MCF 10A (cell line): ENCODE measurements at regions not wholly inside any gene's neighbourhood (a gene's known extent, or its start where the extent isn't known, plus 50 kb on each side); places are given as distances from the start of the nearest gene placed in this dataset.

Source experiments
- BruUV-seq: library from RNA; stranded (reverse); fragments of 400-500 nt; replicated peaks from 2 replicates; lab custom pipeline; 2021; lab: Mats Ljungman, UMichigan
- CTCF ChIA-PET: fragments of 300-600 bp; sonication (Branson Sonifier 250); formaldehyde crosslinking; extraction: SDS; loops from one replicate; lab custom pipeline; 2021; ENCODE audit warnings: antibody characterized with exemption, inconsistent platforms; lab: Yijun Ruan, JAX
- POLR2A ChIA-PET: fragments of 300-600, 350-650 bp; sonication (Branson Sonifier 250); formaldehyde crosslinking; extraction: SDS; loops from one replicate; lab custom pipeline; 2020; ENCODE audit warnings: antibody characterized with exemption, inconsistent platforms; lab: Yijun Ruan, JAX
- DNase-seq: peaks from one replicate; pipeline ENCODE4 v3.0.0-alpha.2; 2018; ENCODE audit not compliant: unreplicated experiment
- H3K27ac Mint-ChIP-seq: one replicate; pipeline ENCODE4 v1.8.0; 2022; ENCODE audit warnings: mild to moderate bottlenecking, low read depth, mixed read lengths; ENCODE audit not compliant: unreplicated experiment
- H3K27me3 Mint-ChIP-seq: one replicate; pipeline ENCODE4 v1.8.0; 2022; ENCODE audit warnings: mixed read lengths; ENCODE audit not compliant: insufficient read depth, unreplicated experiment
- H3K36me3 Mint-ChIP-seq: one replicate; pipeline ENCODE4 v1.8.0; 2022; ENCODE audit warnings: mild to moderate bottlenecking, moderate library complexity, mixed read lengths; ENCODE audit not compliant: insufficient read depth, unreplicated experiment
- H3K4me1 Mint-ChIP-seq: one replicate; pipeline ENCODE4 v1.8.0; 2022; ENCODE audit warnings: mixed read lengths; ENCODE audit not compliant: insufficient read depth, unreplicated experiment
- H3K4me3 Mint-ChIP-seq: one replicate; pipeline ENCODE4 v1.8.0; 2022; ENCODE audit warnings: mild to moderate bottlenecking, moderate library complexity, mixed read lengths; ENCODE audit not compliant: unreplicated experiment
- H3K9me3 Mint-ChIP-seq: one replicate; pipeline ENCODE4 v1.8.0; 2022; ENCODE audit warnings: mixed read lengths; ENCODE audit not compliant: unreplicated experiment
- intact Hi-C: fragments of 100-400 bp; cut with micrococcal nuclease; formaldehyde crosslinking; loops from 2 replicates; pipeline ENCODE4 v1.14.1; 2022
- TF ChIP-seq, protein P1 (sequence below): fragments of 200-600 bp; IDR thresholded peaks from one replicate; pipeline ENCODE4 v1.8.0; 2022; ENCODE audit warnings: antibody characterized with exemption, mild to moderate bottlenecking; ENCODE audit not compliant: unreplicated experiment

DNA sequence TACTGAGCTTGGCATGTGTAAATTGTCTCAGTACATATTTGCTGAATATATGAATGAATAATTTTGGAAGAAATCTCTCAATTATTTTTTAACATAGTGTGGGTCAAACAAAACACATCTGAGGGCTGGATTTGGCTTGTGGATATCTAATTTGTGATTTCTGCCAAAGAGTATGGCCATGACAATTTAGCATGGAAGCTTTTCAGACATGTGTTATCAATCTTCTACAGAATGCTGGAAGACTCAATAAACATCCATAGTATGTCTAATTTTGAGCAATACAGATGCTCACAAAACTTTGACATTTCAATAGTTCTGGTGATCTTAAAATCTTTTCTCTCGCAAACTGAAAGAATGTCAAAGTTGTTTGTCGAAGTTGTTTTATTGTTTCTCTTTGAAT is 214.1 kb upstream of the ANKH start:
- DNase-seq: no peak
- BruUV-seq: no TSS peak
- intact Hi-C loops: no loop called here
- no peak overlapping the region for H3K27ac Mint-ChIP-seq
- ChIA-PET CTCF (interaction anchor here (1.2 kb wide), 1 partner anchor 739 kb away, joined by 3 read pairs; no protein-coding TSS in a partner anchor), POLR2A (no interaction called here)
- TF ChIP-seq, protein P1, sequence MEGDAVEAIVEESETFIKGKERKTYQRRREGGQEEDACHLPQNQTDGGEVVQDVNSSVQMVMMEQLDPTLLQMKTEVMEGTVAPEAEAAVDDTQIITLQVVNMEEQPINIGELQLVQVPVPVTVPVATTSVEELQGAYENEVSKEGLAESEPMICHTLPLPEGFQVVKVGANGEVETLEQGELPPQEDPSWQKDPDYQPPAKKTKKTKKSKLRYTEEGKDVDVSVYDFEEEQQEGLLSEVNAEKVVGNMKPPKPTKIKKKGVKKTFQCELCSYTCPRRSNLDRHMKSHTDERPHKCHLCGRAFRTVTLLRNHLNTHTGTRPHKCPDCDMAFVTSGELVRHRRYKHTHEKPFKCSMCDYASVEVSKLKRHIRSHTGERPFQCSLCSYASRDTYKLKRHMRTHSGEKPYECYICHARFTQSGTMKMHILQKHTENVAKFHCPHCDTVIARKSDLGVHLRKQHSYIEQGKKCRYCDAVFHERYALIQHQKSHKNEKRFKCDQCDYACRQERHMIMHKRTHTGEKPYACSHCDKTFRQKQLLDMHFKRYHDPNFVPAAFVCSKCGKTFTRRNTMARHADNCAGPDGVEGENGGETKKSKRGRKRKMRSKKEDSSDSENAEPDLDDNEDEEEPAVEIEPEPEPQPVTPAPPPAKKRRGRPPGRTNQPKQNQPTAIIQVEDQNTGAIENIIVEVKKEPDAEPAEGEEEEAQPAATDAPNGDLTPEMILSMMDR: no peak
- H3K4me1 Mint-ChIP-seq: no peaks in the 10 kb centered on the region
- H3K27me3 Mint-ChIP-seq: no peaks in the 10 kb centered on the region
- H3K9me3 Mint-ChIP-seq: no peaks in the 10 kb centered on the region
- no peaks in the 10 kb centered on the region for H3K36me3 Mint-ChIP-seq
- H3K4me3 Mint-ChIP-seq: no peak overlapping the region

DNA sequence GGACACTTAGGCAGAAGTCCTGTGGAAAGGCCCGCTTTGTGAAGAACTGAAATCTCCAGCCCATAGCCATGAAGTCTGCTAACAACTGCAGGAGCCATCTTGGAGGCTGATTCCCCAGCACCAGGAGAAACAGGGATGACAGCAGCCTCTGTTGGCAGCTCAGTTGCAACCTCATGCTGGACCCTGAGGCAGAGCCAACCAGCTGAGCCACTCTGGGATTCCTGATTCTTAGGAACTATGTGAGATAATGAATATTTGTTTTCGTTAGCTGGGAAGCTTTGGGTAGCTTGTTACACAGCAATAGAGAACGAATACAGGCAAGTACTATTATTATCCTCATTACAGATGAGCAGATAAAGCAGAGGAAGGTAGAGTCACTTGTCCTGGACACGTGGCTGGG is 210.5 kb upstream of the ANKH start:
- no peak overlapping the region for H3K27ac Mint-ChIP-seq
- no peaks in the 10 kb centered on the region for H3K27me3 Mint-ChIP-seq
- H3K9me3 Mint-ChIP-seq: no peaks in the 10 kb centered on the region
- intact Hi-C loops: no loop called here
- no TSS peak for BruUV-seq
- no peaks in the 10 kb centered on the region for H3K4me1 Mint-ChIP-seq
- ChIA-PET POLR2A (no interaction called here), CTCF (interaction anchor here (0.6 kb wide), 1 partner anchor 395 kb away, joined by 3 read pairs; no protein-coding TSS in a partner anchor)
- H3K4me3 Mint-ChIP-seq: no peak overlapping the region
- TF ChIP-seq, protein P1: no peak
- H3K36me3 Mint-ChIP-seq: no peaks in the 10 kb centered on the region
- DNase-seq: no peak

- Mint-ChIP-seq H3K4me1 (no peaks in the 10 kb centered on the region), H3K27me3 (no peaks in the 10 kb centered on the region), H3K4me3 (no peak overlapping the region), H3K36me3 (no peaks in the 10 kb centered on the region), H3K9me3 (no peaks in the 10 kb centered on the region), H3K27ac (no peak overlapping the region)
- no peak for DNase-seq
- ChIA-PET POLR2A (no interaction called here), CTCF (interaction anchor here (0.8 kb wide), 1 partner anchor 12 kb away, joined by 3 read pairs; no protein-coding TSS in a partner anchor)
- intact Hi-C loops: no loop called here
- no TSS peak for BruUV-seq
- TF ChIP-seq, protein P1: no peak
Measured at GRCh38 chr5:15080219-15080618, 208.6 kb upstream of the ANKH start.

GRCh38 chr5:15079566-15079965 is 208.0 kb upstream of the ANKH start:
- intact Hi-C loops: no loop called here
- CTCF ChIA-PET: interaction anchor here (0.5 kb wide), 1 partner anchor 1160 kb away, joined by 6 read pairs; no protein-coding TSS in a partner anchor
- no peaks in the 10 kb centered on the region for H3K4me1 Mint-ChIP-seq
- H3K4me3 Mint-ChIP-seq: no peak overlapping the region
- H3K27ac Mint-ChIP-seq: no peak overlapping the region
- TF ChIP-seq, protein P1: no peak
- BruUV-seq: no TSS peak
- DNase-seq: no peak
- H3K9me3 Mint-ChIP-seq: no peaks in the 10 kb centered on the region
- no peaks in the 10 kb centered on the region for H3K36me3 Mint-ChIP-seq
- H3K27me3 Mint-ChIP-seq: no peaks in the 10 kb centered on the region
- POLR2A ChIA-PET: no interaction called here
